ENCODE measurements at regions not wholly inside any gene's neighbourhood (a gene's known extent, or its start where the extent isn't known, plus 50 kb on each side); places are given as distances from the start of the nearest gene placed in this dataset.

DNA sequence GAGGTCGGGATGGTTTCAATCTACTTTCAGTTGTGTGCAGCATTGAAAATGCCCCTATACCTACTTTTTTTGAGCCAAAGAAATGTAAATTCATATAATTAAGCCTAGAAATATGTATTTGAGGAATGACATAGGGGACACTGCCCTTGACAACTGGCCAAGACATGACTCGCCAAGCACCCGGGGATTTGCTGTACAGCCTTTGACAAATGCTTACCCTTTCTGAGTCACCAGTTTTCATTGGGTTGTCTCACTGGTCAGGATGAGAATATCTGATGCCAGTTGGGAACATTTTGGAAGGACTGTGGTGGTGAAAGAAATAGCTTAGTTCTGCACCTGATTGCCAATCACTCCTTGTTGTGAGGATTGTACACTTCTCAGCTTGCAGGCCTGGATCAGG lies 166.8 kb upstream of the HABP2 start:
- TF ChIP-seq, protein P1, sequence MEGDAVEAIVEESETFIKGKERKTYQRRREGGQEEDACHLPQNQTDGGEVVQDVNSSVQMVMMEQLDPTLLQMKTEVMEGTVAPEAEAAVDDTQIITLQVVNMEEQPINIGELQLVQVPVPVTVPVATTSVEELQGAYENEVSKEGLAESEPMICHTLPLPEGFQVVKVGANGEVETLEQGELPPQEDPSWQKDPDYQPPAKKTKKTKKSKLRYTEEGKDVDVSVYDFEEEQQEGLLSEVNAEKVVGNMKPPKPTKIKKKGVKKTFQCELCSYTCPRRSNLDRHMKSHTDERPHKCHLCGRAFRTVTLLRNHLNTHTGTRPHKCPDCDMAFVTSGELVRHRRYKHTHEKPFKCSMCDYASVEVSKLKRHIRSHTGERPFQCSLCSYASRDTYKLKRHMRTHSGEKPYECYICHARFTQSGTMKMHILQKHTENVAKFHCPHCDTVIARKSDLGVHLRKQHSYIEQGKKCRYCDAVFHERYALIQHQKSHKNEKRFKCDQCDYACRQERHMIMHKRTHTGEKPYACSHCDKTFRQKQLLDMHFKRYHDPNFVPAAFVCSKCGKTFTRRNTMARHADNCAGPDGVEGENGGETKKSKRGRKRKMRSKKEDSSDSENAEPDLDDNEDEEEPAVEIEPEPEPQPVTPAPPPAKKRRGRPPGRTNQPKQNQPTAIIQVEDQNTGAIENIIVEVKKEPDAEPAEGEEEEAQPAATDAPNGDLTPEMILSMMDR (IDR thresholded peaks at IDR 0.05), result no peak
- no peak for TF ChIP-seq POLR2A (IDR thresholded peaks at IDR 0.05)
